ENCODE measurements at regions not wholly inside any gene's neighbourhood (a gene's known extent, or its start where the extent isn't known, plus 50 kb on each side); places are given as distances from the start of the nearest gene placed in this dataset.

DNA sequence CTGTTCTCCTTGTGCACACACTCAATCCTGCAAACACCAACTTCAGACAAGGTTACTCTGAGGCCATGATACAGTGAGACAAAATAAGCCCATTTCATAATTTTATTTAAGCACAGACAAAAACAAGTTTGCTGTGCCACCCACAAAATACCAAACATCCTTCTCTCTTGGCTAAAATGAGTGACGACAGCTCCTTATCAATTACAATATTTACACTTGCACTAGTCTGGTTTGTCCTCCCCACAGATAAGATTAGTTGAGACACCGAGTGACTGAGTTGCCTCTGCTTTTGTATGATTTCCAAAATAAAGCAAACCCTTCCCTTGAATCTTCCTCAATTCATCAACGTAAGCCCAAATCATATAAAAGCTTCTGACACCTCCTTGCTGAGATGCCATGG lies 233.5 kb upstream of the ATP10A start:
- TF ChIP-seq, protein P1, sequence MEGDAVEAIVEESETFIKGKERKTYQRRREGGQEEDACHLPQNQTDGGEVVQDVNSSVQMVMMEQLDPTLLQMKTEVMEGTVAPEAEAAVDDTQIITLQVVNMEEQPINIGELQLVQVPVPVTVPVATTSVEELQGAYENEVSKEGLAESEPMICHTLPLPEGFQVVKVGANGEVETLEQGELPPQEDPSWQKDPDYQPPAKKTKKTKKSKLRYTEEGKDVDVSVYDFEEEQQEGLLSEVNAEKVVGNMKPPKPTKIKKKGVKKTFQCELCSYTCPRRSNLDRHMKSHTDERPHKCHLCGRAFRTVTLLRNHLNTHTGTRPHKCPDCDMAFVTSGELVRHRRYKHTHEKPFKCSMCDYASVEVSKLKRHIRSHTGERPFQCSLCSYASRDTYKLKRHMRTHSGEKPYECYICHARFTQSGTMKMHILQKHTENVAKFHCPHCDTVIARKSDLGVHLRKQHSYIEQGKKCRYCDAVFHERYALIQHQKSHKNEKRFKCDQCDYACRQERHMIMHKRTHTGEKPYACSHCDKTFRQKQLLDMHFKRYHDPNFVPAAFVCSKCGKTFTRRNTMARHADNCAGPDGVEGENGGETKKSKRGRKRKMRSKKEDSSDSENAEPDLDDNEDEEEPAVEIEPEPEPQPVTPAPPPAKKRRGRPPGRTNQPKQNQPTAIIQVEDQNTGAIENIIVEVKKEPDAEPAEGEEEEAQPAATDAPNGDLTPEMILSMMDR (IDR thresholded peaks at IDR 0.05) = no peak
- no peak for TF ChIP-seq POLR2A (IDR thresholded peaks at IDR 0.05)
